ENCODE measurements at regions not wholly inside any gene's neighbourhood (a gene's known extent, or its start where the extent isn't known, plus 50 kb on each side); places are given as distances from the start of the nearest gene placed in this dataset.
A peak's percentile ranks its signal among the peaks of the same experiment; 100 is the strongest.
"Not testable (repeated sequence)": the region's sequence is repeated elsewhere in the genome, so short reads cannot be mapped to it uniquely, and the experiment has no call there.

DNA sequence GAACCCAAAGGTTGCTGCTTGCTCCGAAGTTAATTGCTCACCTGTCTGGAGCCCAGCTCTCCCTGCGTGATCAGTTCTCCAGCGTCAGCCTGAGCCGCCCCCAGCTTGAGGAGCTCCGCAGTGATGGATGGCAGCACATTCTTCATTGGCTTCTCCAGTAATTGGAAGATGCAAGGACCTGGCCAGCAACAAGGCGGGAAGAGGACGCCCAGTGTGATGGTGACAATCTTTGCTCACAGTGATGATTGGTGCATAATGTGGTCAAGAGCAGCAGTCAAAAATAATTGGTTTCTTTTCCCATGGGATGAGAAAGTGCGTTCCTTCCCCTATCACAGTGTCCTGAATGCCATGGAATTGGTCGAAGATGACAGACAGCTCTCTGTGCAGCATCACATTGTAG is 102.4 kb upstream of the SPDYE9 start:
- intact Hi-C loops (cut with DNase I); ATAC-seq; DNase-seq (ENCODE audit: low spot score): not testable (repeated sequence)

DNA sequence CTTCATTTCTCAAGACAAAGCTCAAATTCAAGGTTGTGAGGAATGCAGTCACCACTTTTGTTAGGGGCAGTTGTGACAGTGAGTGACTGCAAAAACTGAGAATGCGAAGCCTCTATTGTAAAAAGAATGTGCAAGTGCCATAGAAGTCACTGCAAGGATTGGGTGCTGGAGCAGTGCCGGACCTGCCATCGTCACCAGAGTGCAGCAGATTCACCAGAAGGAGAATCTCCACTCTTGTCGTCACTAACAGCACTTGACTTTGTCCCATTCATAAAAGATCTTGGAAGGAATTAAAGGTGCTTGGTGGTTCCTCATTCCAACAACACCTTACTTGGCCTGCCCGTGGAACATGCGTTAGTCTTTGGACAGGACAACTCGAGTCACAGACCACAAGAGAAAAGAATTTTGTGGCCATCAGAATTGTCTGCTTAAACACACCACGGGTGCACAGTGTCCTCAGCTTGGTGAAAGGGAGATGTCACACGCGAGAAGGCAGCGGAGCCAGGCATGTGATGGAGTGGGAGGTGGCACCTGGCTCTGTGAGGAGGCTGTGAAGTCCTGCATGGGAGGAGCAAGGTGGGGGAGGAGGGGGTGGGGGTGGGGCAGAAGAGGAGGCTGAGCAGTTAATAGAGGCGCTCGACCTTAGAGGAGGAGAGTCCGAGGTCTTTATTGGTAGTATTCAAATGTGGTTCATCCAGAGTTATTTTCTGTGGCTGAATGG is 100.9 kb upstream of the SPDYE9 start:
- not testable (repeated sequence) for ATAC-seq

DNA sequence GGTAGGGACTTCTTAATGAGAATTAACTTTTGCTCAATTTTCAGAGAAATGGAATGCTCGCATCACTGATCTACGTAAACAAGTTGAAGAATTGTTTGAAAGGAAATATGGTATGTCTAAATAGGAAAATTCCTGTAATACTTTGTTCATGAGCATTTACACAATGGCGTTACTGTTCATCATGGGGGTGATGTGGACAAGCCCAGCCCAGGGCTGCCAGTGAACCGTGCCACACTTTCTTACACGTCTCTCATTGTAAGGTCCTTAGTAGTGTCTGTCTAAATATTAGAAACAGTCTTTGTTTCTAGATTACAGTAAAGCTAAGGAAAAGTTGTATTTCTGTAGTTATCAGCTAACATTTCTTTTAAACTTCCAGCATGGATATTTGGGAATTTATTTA is 91.0 kb upstream of the SPDYE9 start:
- intact Hi-C loops (cut with DNase I): not testable (repeated sequence)
- peak; percentile 67 for ATAC-seq

More for the DNA sequence above, 100.9 kb upstream of the SPDYE9 start:
- DNase-seq (ENCODE audit: low spot score); intact Hi-C loops (cut with DNase I): not testable (repeated sequence)

DNA sequence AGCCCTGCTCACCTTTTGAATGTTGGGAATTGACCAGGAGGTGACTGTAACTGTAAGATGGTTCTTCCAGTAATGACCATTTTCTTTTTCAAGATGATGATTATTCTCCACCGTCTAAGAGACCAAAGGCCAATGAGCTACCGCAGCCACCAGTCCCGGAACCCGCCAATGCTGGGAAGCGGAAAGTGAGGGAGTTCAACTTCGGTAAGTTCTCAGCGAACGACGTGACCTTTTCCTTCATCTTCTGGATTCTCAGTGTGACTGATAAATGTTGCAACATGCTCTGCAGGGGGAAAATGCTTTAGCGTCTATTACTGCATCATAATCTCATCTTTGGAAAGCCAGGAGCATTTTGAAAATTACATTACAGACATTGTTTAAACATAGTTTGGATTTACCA is 89.5 kb upstream of the SPDYE9 start:
- intact Hi-C loops (cut with DNase I): not testable (repeated sequence)
- peak; percentile 20 for ATAC-seq

More for the DNA sequence above, 91.0 kb upstream of the SPDYE9 start:
- DNase-seq (ENCODE audit: low spot score): not testable (repeated sequence)

DNA sequence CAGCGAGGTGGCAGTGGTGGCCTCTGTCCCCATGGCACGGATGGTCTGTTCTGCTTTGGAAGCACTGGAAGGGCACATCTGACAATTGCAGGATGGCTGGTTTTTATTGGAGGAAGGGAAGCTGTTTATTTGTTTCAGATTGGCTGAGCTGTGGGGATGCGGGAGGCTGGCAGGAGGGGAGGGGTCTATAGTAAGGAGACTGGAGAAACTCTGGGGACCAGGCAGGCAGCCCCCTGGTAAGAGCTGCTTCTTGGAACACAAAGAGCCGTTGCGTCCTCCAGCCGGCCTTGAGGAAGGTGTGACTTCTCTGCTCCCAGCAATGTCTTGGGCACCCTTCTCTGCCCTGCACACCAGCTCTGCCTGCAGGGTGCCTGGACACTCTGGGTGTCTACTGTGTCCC is 85.1 kb upstream of the SPDYE9 start:
- ATAC-seq; intact Hi-C loops (cut with DNase I): not testable (repeated sequence)
- peak; percentile 54 for DNase-seq (ENCODE audit: low spot score)

More for the DNA sequence above, 89.5 kb upstream of the SPDYE9 start:
- DNase-seq (ENCODE audit: low spot score): not testable (repeated sequence)

DNA sequence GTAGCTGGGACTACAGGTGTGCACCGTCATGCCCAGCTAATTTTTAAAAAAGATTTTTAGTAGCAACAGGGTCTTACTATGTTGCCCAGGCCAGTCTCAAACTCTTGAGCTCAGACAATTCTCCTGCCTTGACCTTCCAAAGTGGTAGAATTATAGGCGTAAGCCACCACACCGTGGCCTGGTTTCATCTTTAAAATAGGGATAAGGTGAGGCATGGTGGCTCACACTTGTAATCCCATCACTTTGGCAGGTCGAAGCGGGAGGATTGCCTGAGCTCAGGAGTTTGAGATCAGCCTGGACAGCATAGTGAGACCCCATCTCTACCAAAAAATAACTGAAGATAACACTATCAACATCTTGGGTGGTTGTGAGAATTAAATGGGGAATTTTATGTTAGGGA is 84.6 kb upstream of the SPDYE9 start:
- DNase-seq (ENCODE audit: low spot score); ATAC-seq; intact Hi-C loops (cut with DNase I): not testable (repeated sequence)

DNA sequence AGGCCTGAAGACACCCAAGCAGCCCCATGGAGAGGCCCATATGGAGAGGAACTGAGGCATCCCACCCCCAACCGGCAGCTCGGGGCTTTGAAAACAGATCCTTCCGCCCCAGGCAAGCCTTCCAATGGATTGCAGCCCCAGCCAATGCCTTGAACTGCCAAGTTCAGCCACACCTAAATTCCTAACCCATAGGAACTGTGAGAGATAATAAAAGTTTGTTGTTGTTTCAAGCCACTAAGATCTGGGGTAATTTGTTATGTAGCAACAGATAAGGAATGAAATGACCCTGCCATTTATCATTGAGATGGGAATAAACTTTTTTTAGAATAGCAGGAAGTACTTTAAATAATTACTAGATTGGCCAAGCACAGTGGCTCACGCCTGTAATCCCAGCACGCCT is 80.3 kb upstream of the SPDYE9 start:
- DNase-seq (ENCODE audit: low spot score); ATAC-seq; intact Hi-C loops (cut with DNase I): not testable (repeated sequence)

DNA sequence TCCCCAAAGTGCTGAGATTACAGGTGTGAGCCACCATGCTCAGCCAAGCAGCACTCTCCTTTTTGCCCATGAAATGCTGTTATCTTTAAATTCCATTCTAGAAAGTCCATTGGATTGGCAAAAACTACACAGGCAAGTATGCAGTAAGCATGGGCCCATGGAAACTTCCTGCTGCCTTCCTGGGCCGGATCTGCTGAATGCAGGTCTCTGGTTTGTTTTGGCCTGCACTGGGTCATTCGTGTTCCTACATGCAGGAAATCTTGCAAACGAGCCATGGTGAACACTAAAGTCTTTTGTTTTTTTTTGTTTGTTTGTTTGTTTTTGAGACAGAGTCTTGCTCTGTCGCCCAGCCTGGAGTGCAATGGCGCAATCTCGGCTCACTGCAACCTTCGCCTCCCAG is 76.8 kb upstream of the SPDYE9 start:
- intact Hi-C loops (cut with DNase I); DNase-seq (ENCODE audit: low spot score): not testable (repeated sequence)
- ATAC-seq: peak; percentile 35

DNA sequence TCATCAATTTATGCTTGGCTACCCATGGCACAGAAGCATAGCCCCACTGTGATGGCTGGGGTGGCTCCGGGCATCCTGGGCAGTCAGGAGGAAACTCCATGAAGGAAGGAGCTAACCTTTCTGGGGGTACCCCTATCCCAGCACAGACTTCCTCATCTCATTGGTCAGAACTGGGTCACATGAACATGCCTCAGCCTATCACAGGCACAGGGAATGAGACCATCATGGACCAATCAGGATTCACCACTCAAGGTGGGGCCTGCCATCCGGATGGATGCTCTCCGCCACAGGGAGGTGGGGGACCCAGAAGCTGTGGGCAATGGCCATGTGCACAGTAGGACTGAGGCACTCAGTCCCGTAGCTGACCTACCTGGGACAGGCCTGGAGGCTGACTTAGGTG is 75.9 kb upstream of the SPDYE9 start:
- DNase-seq (ENCODE audit: low spot score); ATAC-seq; intact Hi-C loops (cut with DNase I): not testable (repeated sequence)

DNA sequence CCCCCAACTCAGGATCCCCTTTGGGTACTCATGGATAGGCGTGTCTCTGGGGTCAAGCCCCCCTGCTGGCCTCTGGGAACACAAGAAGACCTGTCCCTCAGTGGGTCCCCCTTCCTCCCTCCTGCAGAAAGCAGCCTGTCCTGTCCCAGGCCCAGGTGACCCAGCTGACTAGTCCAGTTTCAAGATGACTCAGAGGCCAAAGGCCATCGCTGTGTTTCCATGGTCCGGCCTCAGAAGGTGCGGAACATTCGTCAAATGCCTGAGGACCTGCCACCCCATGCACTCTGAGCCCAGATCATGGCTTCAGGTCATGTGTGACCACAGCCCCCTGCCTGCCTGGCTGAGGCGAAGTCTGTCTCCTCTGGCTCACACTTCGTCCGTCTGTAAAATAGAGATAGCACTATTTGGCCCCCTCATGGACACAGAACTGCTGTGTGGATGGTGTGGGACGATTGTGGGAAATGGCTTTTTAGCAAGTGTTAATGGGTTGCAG is 71.4 kb upstream of the SPDYE9 start:
- intact Hi-C loops (cut with DNase I); DNase-seq (ENCODE audit: low spot score): not testable (repeated sequence)
- ATAC-seq: peak; percentile 3

DNA sequence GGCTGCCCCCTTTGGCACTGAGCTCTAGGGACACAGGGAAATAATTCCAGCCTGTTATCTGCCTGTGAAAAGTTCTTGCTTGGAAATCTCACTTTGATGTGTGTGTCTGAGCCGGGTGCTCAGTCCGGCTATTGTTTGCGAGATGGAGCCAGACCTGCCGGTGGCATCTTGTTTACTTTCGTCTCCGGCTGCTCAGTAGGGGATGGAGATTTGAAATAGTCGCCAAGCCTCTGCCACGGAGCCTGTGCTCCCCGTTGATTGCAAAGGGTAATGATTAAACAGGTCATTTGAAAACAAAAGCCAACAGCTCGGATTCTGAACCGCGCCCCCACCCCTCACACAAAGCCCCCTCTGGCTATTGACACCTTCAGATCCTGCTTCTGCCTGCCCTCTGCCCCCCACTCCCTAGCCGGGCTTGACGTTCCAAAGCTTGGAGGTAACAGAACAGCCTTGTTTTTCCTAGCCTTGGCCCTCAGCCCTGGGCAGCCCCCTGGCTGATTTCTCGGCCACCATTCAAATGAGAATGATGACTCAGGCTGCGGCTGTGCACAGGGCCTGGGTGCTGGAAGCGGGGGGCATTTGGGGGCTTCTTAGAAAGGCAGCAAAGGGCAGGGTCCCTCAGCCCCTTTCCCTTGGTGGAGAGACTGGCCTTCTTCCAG is 70.8 kb upstream of the SPDYE9 start:
- not testable (repeated sequence) for ATAC-seq
- DNase-seq (ENCODE audit: low spot score): peak; percentile 38

DNA sequence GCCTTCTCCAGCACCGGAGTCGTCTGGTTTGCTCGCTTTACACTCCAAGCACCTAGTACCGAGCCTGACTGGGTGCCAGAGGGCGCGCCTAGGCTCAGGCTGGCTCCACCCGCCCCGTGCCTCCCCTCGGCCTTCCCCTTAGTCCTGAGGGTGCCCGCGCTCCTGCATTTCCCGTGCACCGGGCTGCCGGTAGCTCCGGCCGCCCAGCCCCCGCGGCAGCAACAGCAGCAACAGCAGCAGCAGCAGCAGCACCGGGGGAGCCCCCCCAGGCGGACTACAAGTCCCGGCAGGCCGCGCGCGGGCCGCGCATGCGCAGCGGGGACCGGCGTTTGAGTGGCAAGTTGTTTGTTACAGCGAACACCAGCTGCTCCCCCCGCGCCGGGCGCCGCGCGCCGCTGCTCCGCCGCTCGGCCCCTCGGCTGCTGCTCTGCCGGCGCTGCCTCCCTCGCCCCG is 68.8 kb upstream of the SPDYE9 start:
- intact Hi-C loops (cut with DNase I): not testable (repeated sequence)
- DNase-seq (ENCODE audit: low spot score): peak; percentile 85
- peak; percentile 96 for ATAC-seq

More for the DNA sequence above, 70.8 kb upstream of the SPDYE9 start:
- intact Hi-C loops (cut with DNase I): not testable (repeated sequence)

DNA sequence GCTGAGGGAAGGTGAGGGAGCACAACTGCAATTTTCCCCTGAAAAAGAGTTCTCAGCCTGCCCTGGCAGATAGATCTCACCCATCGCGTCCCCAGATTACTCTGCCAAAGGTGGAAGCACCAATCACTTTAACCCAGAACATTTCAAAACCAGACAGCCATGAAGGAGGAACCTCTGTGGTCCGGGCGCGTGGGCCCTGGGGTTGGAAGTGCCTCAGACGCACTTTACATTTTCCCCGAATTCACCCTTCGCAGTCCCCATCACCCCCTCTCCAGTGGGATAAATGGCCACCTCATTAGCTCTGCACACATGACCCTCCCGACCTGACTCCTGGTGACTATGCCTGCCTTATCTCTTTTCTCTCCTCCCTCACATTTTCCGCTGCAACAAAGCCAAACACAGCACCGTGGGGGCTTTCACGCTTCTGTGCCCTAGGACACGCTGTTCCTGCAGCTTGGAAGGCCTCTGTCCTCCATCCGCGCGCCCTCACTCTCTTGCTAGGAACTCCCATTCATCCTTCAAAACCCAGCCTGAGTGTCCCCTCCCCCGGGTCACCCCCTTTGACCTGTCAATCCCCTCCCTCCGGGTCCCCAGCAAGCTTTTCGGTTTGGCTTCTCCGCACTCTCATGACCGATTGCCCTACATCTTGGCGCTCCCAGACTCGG is 68.2 kb upstream of the SPDYE9 start:
- intact Hi-C loops (cut with DNase I): not testable (repeated sequence)
- ATAC-seq (peak; percentile 23), DNase-seq (ENCODE audit: low spot score) (peak; percentile 36)

DNA sequence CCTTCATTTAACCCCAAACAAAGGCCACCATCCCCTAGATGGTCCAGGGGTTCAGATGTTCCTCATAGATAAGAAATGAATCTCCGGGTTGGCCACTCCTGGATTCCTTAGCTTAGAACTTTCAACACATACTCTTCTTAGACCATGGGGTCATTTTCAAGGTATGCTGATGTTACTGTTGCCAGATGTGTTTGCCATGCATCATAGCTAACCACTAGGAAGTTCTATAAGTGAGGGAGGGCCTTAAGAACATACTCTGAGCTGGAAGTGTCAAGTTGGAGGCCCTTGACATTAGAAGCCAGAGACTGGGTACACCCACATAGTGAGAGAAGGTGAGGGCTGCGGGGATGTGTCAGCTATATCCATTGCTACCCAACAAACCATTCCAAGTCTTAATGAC is 62.7 kb upstream of the SPDYE9 start:
- intact Hi-C loops (cut with DNase I); ATAC-seq: not testable (repeated sequence)

DNA sequence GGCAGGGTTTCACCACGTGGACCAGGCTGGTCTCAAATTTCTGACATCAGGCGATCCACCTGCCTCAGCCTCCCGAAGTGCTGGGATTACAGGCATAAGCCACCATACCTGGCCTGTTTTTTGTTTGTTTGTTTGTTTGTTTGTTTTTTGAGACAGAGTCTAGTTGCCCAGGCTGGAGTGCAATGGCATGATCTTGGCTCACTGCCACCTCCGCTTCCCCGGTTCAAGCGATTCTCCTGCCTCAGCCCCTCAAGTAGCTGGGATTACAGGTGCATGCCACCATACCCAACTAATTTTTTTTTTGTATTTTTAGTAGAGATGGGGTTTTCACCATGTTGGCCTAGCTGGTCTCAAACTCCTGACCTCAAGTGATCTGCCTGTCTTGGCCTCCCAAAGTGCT is 61.8 kb upstream of the SPDYE9 start:
- intact Hi-C loops (cut with DNase I): not testable (repeated sequence)

More for the DNA sequence above, 62.7 kb upstream of the SPDYE9 start:
- not testable (repeated sequence) for DNase-seq (ENCODE audit: low spot score)

DNA sequence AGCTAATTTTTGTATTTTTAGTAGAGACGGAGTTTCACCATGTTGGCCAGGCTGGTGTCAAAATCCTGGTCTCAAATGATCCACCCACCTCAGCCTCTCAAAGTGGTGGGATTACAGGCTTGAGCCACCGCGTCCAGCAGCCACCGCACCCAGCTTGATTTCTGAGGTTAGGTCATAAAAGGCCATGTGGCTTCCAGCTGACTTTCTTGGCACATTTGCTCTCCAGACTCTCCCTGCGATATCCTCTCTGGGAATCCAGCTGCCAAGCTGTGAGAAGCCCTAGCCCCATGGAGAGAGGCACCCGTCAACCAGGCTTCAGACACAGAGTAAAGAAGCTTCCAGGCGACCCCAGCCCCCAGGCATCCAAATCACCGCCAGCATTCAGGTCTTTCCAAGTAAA is 58.2 kb upstream of the SPDYE9 start:
- ATAC-seq; DNase-seq (ENCODE audit: low spot score); intact Hi-C loops (cut with DNase I): not testable (repeated sequence)

More for the DNA sequence above, 61.8 kb upstream of the SPDYE9 start:
- DNase-seq (ENCODE audit: low spot score): peak; percentile 54
- ATAC-seq: not testable (repeated sequence)

DNA sequence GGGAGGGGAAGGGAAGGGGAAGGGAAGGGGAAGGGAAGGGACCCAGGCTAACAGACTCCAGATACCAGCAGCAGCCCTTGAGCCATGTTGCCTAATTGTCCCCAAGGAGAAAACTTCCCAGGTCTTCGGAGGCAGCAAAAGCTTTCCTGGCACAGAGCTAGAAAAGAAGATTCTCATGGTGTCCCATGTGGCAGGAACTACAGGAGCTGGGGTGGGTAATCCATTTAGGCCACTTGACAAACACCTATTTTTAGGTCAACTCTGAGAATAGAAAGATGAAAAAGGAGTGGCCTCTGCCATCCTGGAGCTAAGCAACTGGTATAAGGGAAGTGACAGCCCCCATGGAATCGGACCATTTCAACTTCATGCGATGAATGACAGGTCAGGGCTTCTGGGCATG is 52.1 kb upstream of the SPDYE9 start:
- DNase-seq (ENCODE audit: low spot score); ATAC-seq; intact Hi-C loops (cut with DNase I): not testable (repeated sequence)
